ENCODE measurements at regions not wholly inside any gene's neighbourhood (a gene's known extent, or its start where the extent isn't known, plus 50 kb on each side); places are given as distances from the start of the nearest gene placed in this dataset.
"Not testable (repeated sequence)": the region's sequence is repeated elsewhere in the genome, so short reads cannot be mapped to it uniquely, and the experiment has no call there.

DNA sequence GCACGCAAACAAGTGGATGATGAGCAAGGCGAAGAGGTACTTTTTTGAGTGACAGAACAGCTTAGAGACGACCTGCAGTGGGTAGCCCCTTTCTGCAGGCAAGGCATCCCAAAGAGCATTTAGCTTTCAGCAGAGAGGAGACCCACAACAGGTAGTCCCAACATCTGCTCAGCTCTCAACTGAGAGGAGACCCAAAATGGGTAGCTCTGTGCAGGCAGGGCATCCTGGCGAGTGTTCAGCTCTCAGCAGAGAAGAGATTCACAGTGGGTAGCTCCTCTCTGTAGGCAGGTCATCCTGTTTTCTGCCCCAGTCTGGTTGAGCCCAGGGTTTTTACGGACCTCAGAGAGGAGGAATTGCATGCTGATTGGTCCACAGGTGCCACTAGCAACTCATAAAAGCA, 2396.1 kb upstream of the C9orf72 start:
- no peak for DNase-seq (ENCODE audit: low read depth in 2 of 2)

GRCh38 chr9:29969856-29970647, 2396.8 kb upstream of the C9orf72 start:
- no peak for DNase-seq (ENCODE audit: low read depth in 2 of 2)

GRCh38 chr9:29974197-29974596, 2400.9 kb upstream of the C9orf72 start:
- DNase-seq (ENCODE audit: low read depth in 2 of 2), result no peak

DNA sequence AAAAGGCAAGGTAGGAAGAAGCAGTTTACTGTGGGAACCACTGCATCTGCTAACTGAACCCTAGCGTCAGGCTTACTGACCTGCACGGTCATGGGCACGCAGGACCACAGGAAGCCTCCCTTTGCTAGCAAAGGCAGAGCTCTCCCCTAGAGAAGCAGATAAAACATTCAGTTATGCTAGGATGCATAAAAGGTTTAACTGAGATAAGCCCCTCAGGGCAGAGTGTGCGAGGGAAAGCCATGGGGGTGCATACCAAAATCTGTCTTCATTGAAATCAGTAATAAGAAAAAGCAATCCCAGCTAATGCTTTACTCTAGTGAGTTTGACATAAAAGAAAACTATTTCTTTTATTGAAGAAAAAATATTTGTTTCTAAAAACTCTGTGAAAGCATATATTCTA, 2403.7 kb upstream of the C9orf72 start:
- no peak for DNase-seq (ENCODE audit: low read depth in 2 of 2)

DNA sequence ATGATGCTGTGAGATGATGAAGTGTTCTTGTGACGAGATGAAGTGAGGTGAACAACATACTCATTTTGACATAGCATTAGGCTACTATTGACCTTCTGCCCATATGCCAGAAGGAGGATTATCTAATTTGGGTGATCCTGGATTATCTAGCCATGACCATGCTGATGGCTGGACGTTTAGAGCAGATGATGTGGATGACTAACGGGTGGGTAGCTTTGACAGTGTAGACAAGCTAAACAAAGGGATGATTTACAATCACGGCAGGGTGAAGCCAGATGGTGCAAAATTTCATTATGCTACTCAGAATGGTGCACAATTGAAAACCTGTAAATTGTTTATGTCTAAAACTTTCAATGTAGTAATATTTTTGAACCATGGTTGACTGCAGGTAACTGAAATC, 2403.4 kb upstream of the ACO1 start:
- DNase-seq (ENCODE audit: low read depth in 2 of 2), result no peak

- no peak for DNase-seq (ENCODE audit: low read depth in 2 of 2)
These were observed 2384.8 kb upstream of the ACO1 start for GRCh38 chr9:29999645-30000044.

- no peak for DNase-seq (ENCODE audit: low read depth in 2 of 2)
These were observed 2373.8 kb upstream of the ACO1 start for GRCh38 chr9:30010691-30011090.

DNA sequence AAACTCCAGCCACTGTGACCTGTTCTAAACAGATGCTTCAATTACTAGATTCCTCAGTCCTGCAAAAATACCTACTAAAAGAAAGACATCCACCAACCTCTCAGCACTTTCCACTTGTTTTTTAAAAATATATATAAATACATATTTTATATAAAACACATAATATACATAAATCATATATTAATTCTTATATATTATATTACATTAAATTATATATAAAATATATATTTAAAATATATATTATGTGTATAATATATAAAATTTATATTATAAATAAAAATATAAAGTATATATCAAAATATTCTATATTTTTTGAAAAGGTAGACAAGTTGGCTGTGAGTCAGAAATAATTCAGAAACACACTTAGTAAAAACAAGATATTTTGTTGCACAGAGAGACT, 2371.8 kb upstream of the ACO1 start:
- DNase-seq (ENCODE audit: low read depth in 2 of 2), result no peak

- no peak for DNase-seq (ENCODE audit: low read depth in 2 of 2)
These were observed 2369.4 kb upstream of the ACO1 start for GRCh38 chr9:30015073-30015472.

DNA sequence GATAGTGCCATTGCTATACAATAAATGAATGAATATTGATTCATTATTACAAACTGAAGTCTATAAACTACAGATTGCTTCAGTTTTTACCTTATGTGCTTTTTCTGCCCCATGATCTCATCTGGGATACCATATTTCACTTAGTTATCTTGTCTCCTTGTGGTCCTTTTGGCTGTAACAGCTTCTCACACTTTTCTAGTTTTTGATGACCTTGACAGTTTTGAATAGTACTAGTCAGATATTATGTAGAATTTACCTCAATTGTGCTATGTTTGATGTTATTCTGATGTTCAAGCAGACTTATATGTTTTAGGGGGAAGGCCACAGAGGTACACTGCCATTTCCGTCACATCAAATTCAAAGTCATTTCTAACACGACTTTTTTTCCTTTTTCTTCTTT, 2364.3 kb upstream of the ACO1 start:
- DNase-seq (ENCODE audit: low read depth in 2 of 2), result no peak

DNA sequence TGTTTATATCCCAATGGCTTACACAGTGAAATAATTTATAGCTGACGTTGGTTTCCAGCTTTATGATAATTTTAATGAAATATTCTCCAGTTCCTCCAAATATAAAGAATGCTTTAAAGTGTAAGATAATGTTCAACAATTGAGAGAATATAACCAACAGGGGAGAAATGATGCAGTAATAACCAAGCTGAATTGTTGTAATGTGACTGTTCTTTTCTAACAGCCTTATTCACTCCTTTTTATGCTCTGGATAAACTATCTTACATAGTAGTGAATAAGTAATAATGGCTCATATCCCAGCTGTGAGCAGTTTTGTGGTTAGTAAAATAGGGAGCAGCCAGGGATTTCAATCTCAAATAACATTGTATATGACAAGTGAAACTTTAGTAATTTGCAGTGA, 2348.7 kb upstream of the ACO1 start:
- no peak for DNase-seq (ENCODE audit: low read depth in 2 of 2)

DNA sequence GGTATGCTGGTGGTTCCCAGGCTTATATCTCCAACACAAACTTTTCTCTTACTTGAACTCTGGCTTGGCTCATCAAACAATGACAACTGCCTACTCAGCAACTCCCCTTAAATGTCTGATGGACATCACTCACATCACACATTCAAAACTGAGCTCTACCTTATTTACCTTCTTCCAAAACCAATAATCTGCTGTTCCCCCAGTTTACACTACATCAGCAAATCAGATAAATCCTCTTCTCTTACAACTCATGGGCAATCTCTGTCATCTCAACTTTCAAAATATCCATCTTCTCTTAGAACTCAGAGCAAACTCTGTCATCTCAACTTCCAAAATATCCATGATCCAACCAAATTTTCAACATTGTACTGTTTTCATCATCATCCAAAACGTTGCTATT, 2347.9 kb upstream of the ACO1 start:
- no peak for DNase-seq (ENCODE audit: low read depth in 2 of 2)

GRCh38 chr9:30039712-30040111, 2344.7 kb upstream of the ACO1 start:
- DNase-seq (ENCODE audit: low read depth in 2 of 2), result no peak

DNA sequence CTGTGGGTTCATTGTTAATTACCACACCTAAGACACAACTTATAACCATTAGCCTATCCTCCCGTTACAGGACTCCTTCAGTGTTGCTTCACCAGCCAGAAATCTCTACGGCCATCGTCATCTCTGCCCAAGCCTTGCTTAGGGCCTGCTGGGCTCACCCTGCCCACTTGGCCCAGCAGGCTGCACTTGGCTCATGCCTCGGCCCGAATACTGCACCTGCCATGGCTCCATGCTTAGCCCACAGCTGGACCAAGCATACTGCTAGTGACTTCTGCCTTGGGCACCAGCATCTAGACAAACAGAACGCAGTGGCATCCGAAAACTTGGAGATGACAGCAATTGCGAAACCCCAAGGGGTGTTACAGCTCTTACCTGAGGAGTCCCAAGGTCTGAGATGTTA, 2336.0 kb upstream of the ACO1 start:
- DNase-seq (ENCODE audit: low read depth in 2 of 2), result no peak

GRCh38 chr9:30058463-30058862, 2326.0 kb upstream of the ACO1 start:
- DNase-seq (ENCODE audit: low read depth in 2 of 2), result no peak

DNA sequence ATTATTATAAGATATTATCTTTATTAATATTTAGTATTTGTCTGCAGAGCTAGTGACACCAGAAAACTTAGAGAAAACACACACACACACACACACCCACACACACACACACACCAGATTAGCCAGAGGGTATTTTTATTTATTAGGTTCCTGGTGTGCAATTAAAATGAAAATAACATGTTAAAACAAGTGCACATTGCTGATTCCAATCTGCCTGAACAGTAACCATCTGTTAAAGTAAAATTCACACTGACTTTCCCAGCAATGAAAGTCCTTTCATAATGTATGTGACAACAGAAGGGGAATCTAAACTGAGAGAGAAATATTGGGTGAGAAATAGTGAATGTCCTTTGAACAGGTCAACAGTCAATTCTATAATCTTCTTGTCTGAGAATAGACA, 2323.5 kb upstream of the ACO1 start:
- no peak for DNase-seq (ENCODE audit: low read depth in 2 of 2)

DNA sequence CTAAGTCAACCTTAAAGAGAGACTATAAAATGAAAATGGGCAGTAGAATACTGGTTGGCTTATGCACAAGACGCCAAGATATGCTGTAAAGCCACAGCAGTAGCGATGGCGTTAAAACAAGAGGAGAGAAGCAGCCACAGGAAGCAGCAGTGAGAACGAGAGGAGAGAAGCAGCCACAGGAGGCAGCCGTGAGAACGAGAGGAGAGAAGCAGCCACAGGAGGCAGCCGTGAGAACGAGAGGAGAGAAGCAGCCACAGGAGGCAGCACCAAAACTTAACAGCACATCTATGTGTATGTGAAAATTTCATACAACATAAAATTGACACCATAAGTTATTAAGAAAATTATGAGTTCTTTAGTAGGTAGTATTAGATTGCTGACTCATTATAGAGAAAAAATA, 2318.6 kb upstream of the ACO1 start:
- DNase-seq (ENCODE audit: low read depth in 2 of 2), result no peak

DNA sequence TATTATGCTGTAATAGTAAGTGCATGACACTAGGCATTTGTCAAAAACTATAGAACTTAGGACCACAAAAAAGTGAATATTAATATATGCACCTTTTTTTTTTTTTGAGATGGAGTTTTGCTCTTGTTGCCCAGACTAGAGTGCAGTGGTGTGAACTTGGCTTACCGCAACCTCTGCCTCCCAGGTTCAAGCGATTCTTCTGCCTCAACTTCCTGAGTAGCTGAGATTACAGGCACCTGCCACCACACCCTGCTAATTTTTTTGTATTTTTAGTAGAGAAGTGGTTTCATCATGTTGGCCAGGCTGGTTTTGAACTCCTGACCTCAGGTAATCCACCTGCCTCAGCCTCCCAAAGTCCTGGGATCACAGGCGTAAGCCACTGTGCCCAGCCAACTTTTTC, 2315.2 kb upstream of the ACO1 start:
- DNase-seq (ENCODE audit: low read depth in 2 of 2), result not testable (repeated sequence)

DNA sequence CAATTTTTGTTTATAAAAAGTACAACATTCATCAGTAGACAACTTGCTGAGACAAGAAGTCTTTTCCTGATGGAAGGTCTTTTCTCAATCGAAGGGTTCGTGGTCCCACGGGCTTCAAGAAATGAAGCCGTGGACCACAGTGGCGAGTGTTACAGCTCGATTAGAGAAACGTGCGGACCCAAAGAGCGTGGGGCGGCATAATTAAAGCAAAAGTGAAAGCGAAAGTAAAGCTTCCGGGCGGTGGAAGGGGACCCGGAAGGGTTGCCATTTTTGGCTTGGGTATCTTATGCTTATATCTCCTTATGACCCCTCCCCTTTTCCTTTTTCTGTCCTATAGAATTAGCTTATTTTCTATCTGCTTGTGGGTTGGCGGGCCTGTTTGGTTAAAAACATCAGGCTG, 2309.4 kb upstream of the ACO1 start:
- DNase-seq (ENCODE audit: low read depth in 2 of 2), result no peak

DNA sequence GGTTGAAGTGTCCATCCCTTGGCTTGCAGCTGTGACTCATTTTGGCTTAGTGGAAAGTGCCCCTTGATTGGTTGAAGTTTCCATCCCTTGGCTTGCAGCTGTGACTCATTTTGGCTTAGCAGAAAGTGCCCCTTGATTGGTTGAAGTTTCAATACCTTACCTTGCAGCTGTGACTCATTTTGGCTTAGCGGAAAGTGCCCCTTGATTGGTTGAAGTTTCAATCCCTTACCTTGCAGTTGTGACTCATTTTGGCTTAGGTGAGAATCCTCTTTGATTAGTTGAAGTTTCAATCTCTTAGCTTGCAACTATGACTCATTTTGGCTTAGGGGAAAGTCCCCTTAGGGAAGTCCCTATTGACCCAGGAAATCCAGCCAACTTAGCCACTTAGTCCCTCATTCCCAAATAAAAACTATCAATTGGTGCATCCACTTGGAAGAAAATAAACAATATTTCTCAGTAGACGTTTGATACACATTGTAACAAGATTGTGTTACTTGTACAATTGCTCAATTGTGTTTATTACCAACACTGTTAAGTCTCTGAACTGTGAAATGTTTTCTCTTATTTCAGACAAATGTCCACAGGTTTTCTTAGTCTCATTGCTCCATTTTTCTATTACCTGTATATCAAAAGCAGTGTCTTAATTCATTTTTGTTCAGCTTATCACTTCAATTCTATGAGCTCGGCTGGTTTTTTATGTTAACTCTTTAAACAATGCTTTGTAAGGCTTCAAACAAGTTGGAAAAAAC, 2308.8 kb upstream of the ACO1 start:
- peak in 1 of 2 experiments; percentile 6 for DNase-seq (ENCODE audit: low read depth in 2 of 2)

DNA sequence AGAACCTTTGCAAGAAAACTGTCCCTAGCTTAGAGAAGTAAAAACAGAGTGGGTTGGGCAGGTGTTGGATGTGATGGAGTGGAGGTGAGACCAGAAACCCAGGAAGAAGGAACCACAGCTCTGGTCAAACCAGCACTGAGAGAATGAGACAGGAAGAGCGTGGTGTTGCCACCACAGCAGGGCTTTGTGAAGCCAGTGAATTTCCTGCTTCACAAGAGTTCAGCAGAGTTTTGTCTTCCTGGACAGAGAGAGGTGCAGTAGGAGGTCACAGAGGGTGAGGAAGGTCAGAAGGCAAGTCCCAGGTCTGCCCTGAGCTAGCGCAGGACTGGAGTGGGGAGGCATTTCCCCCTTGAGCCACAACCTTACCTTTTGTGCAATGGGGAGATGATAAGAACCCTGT, 2306.2 kb upstream of the ACO1 start:
- no peak for DNase-seq (ENCODE audit: low read depth in 2 of 2)

GRCh38 chr9:30089428-30089827, 2295.0 kb upstream of the ACO1 start:
- no peak for DNase-seq (ENCODE audit: low read depth in 2 of 2)

- DNase-seq (ENCODE audit: low read depth in 2 of 2), result no peak
These were observed 2280.6 kb upstream of the ACO1 start for GRCh38 chr9:30103647-30104394.

Measured in stimulated activated CD4-positive, alpha-beta T cell treated with anti-CD3 and anti-CD28 coated beads, Interleukin-12 subunit alpha, Interleukin-12 subunit beta, amount 100 ng/mL, for 24 hours (primary cell).